SK-N-SH treated with all-trans-retinoic acid at 6 μM for 48 hours (cell line): ENCODE measurements at regions not wholly inside any gene's neighbourhood (a gene's known extent, or its start where the extent isn't known, plus 50 kb on each side); places are given as distances from the start of the nearest gene placed in this dataset.

Experiments used
- ATAC-seq: fragments of 200-7000 bp; cut with Tn5 transposase; 3 replicates; pipeline ENCODE4 v1.9.1; 2020; ENCODE audit warnings: mild to moderate bottlenecking, moderate library complexity
- ARNTL ChIP-seq: fragments of 450-650 bp; formaldehyde crosslinking; IDR thresholded peaks from 2 replicates; pipeline ENCODE4 v1.5.0; 2020; ENCODE audit warnings: low read depth, mild to moderate bottlenecking, moderate library complexity, borderline replicate concordance
- BACH2 ChIP-seq: fragments of 250-450 bp; sonication (Bioruptor Pico); IDR thresholded peaks from 2 replicates; pipeline ENCODE4 v1.9.0; 2021; ENCODE audit warnings: mild to moderate bottlenecking, borderline replicate concordance
- CSDC2 ChIP-seq: fragments of 250-450 bp; sonication (Bioruptor Pico); IDR thresholded peaks from 2 replicates; pipeline ENCODE4 v1.5.0; 2020; ENCODE audit warnings: mild to moderate bottlenecking, moderate library complexity
- ESRRG ChIP-seq: fragments of 250-450 bp; sonication (Bioruptor Pico); IDR thresholded peaks from 2 replicates; pipeline ENCODE4 v1.6.1; 2021; ENCODE audit warnings: mild to moderate bottlenecking
- GLIS3 ChIP-seq: fragments of 250-450 bp; sonication (Bioruptor Pico); IDR thresholded peaks from 2 replicates; pipeline ENCODE4 v1.5.0; 2020; ENCODE audit warnings: mild to moderate bottlenecking, moderate library complexity
- ISL1 ChIP-seq: fragments of 250-450 bp; sonication (Bioruptor Pico); IDR thresholded peaks from 2 replicates; pipeline ENCODE4 v2.1.2; 2022; ENCODE audit warnings: mild to moderate bottlenecking, moderate library complexity
- OSR1 ChIP-seq: fragments of 250-450 bp; sonication (Bioruptor Pico); IDR thresholded peaks from 2 replicates; pipeline ENCODE4 v1.8.0; 2022; ENCODE audit warnings: moderate library complexity, mild to moderate bottlenecking, inconsistent platforms
- PATZ1 ChIP-seq: fragments of 250-450 bp; sonication (Bioruptor Pico); IDR thresholded peaks from 2 replicates; pipeline ENCODE4 v1.8.0; 2020; ENCODE audit warnings: mild to moderate bottlenecking, moderate library complexity, borderline replicate concordance
- PPARA ChIP-seq: fragments of 250-450 bp; sonication (Bioruptor Pico); IDR thresholded peaks from 2 replicates; pipeline ENCODE4 v1.5.0; 2020; ENCODE audit warnings: mild to moderate bottlenecking, borderline replicate concordance
- SNAI2 ChIP-seq: fragments of 250-450 bp; sonication (Bioruptor Pico); IDR thresholded peaks from 2 replicates; pipeline ENCODE4 v1.5.0; 2020; ENCODE audit warnings: mild to moderate bottlenecking, moderate library complexity
- TCF4 ChIP-seq: fragments of 250-450 bp; sonication (Bioruptor Pico); IDR thresholded peaks from 2 replicates; pipeline ENCODE4 v1.8.0; 2021; ENCODE audit warnings: mild to moderate bottlenecking, moderate library complexity, borderline replicate concordance
- TOX ChIP-seq: fragments of 250-450 bp; sonication (Bioruptor Pico); IDR thresholded peaks from 2 replicates; pipeline ENCODE4 v1.8.0; 2021; ENCODE audit warnings: mild to moderate bottlenecking, moderate library complexity, borderline replicate concordance
- ZC3H10 ChIP-seq: fragments of 250-450 bp; sonication (Bioruptor Pico); IDR thresholded peaks from 2 replicates; pipeline ENCODE4 v1.5.1; 2021; ENCODE audit warnings: mild to moderate bottlenecking, moderate library complexity
- ZFP3 ChIP-seq: fragments of 250-450 bp; sonication (Bioruptor Pico); IDR thresholded peaks from 2 replicates; pipeline ENCODE4 v1.5.0; 2020; ENCODE audit warnings: mild to moderate bottlenecking, moderate library complexity
- ZFP30 ChIP-seq: fragments of 450-650 bp; formaldehyde crosslinking; IDR thresholded peaks from 2 replicates; pipeline ENCODE4 v1.5.0; 2022; ENCODE audit warnings: mild to moderate bottlenecking, moderate library complexity
- ZNF70 ChIP-seq: fragments of 450-650 bp; formaldehyde crosslinking; IDR thresholded peaks from 2 replicates; pipeline ENCODE4 v1.5.0; 2020; ENCODE audit warnings: mild to moderate bottlenecking, moderate library complexity
- ZNF8 ChIP-seq: fragments of 450-650 bp; formaldehyde crosslinking; IDR thresholded peaks from 2 replicates; pipeline ENCODE4 v1.5.0; 2020; ENCODE audit warnings: mild to moderate bottlenecking, moderate library complexity
- TF ChIP-seq, protein P1 (sequence below): fragments of 250-450 bp; sonication (Bioruptor Pico); IDR thresholded peaks from 2 replicates; pipeline ENCODE4 v1.8.0; 2021; ENCODE audit warnings: low read depth, mild to moderate bottlenecking, moderate library complexity, borderline replicate concordance

DNA sequence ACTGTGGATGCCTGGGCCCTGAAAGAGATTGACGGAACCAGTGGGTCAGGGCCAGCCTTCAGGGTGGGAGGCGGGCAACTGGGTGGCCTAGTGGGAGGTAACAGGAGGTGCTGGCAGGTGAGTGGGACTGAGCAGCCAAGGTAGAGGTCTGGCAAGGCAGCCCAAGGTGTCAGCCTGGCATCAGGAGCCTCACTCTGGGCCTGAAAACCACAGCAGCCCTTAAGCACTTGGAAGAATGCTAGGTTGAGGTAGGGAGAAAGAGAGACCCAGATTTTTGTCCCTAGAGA, 315.8 kb upstream of the PRICKLE1 start:
- no peak for TF ChIP-seq PPARA (CRISPR knock-in tag)
- no peak for ATAC-seq

- TF ChIP-seq BACH2 (CRISPR knock-in tag) (no peak), OSR1 (CRISPR knock-in tag) (no peak), ZFP30 (CRISPR knock-in tag) (no peak), SNAI2 (CRISPR knock-in tag) (no peak), ZNF8 (CRISPR knock-in tag) (no peak), ZFP3 (no peak), TCF4 (CRISPR knock-in tag) (no peak), TOX (CRISPR knock-in tag) (no peak)
These were observed 315.3 kb upstream of the PRICKLE1 start for GRCh38 chr12:42904683-42905418.

GRCh38 chr12:42903736-42904135, 314.2 kb upstream of the PRICKLE1 start:
- TF ChIP-seq CSDC2 (CRISPR knock-in tag) (no peak), GLIS3 (no peak)
- TF ChIP-seq, protein P1, sequence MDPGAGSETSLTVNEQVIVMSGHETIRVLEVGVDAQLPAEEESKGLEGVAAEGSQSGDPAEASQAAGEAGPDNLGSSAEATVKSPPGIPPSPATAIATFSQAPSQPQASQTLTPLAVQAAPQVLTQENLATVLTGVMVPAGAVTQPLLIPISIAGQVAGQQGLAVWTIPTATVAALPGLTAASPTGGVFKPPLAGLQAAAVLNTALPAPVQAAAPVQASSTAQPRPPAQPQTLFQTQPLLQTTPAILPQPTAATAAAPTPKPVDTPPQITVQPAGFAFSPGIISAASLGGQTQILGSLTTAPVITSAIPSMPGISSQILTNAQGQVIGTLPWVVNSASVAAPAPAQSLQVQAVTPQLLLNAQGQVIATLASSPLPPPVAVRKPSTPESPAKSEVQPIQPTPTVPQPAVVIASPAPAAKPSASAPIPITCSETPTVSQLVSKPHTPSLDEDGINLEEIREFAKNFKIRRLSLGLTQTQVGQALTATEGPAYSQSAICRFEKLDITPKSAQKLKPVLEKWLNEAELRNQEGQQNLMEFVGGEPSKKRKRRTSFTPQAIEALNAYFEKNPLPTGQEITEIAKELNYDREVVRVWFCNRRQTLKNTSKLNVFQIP (CRISPR knock-in tag): no peak
- ATAC-seq: no peak

More at GRCh38 chr12:42904683-42905418, 315.3 kb upstream of the PRICKLE1 start:
- no peak for ATAC-seq

DNA sequence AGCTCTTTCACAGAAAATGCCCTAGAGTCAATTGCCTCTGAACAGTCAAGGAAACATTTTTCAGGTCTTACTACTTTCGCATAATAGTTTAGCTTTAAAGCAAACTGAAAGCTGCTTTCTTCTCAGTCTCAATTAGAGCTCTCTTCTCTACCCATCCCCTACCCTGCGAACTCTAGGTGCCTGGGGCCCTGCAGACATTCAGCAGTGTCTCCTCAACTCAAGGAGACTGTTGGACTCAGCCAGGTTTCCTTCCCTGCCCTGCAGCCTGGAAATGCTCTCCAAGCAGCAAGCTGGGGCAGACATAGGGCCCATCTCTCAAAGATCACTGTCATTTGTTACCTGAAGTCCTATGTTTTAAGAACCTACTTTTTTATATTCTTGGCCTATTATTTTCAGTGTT, 312.5 kb upstream of the PRICKLE1 start:
- no peak for ATAC-seq
- TF ChIP-seq ZFP30 (CRISPR knock-in tag): no peak
- no peak for TF ChIP-seq ARNTL (CRISPR knock-in tag)
- TF ChIP-seq OSR1 (CRISPR knock-in tag): no peak

DNA sequence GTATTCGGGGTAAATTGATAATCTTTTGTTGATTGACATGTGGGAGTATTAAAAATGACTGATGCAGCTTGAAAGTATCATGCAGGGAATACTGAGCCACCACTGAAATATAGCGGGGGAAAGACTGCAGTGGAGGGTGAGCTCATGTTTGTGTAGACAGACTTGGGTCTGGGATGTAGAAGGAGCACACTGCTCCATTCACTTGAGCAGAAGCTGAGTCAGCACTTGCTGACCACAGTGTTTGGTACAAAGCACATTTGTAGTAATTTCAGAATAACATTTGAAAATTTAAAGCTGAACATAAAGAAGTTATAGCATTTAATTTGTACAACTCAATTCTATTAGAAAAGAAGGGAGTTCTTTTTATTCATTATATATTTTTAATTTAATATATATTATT, 304.3 kb upstream of the PRICKLE1 start:
- ATAC-seq: no peak

More for the DNA sequence above, 304.3 kb upstream of the PRICKLE1 start:
- TF ChIP-seq ESRRG (no peak), ZFP3 (no peak), TOX (CRISPR knock-in tag) (no peak), ISL1 (no peak), PATZ1 (CRISPR knock-in tag) (no peak), ARNTL (CRISPR knock-in tag) (no peak), GLIS3 (no peak), BACH2 (CRISPR knock-in tag) (no peak), ZC3H10 (no peak), TCF4 (CRISPR knock-in tag) (no peak), CSDC2 (CRISPR knock-in tag) (no peak), ZNF70 (CRISPR knock-in tag) (no peak)
- TF ChIP-seq, protein P1 (CRISPR knock-in tag): no peak
